Uterus (tissue), 3 donors: ENCODE measurements at regions not wholly inside any gene's neighbourhood (a gene's known extent, or its start where the extent isn't known, plus 50 kb on each side); places are given as distances from the start of the nearest gene placed in this dataset.

Experiments
- DNase-seq, 2 donors: peaks; one replicate each; pipeline ENCODE4 v3.0.0-alpha.2; 2019 to 2020
- H3K27ac ChIP-seq, 2 donors: fragments of 200-600 bp; sonication (generic); 1 replicate in 1 of 2; 2 replicates in 1 of 2; pipeline ENCODE4 v1.5.1; 2016 to 2018
- H3K27me3 ChIP-seq, 2 donors: fragments of 200-600 bp; sonication (generic); one replicate each; pipeline ENCODE4 v1.5.1; 2018 to 2019; ENCODE audit warnings: control low read depth in 1 of 2
- H3K36me3 ChIP-seq, 2 donors: fragments of 200-600 bp; sonication (generic); one replicate each; pipeline ENCODE4 v1.5.1; 2019; ENCODE audit warnings: control low read depth in 1 of 2
- H3K4me1 ChIP-seq, 2 donors: fragments of 200-600 bp; sonication (generic); one replicate each; pipeline ENCODE4 v1.5.1; 2018 to 2019; ENCODE audit warnings: control low read depth in 1 of 2
- H3K4me3 ChIP-seq, 2 donors: fragments of 200-600 bp; sonication (generic); 1 replicate in 1 of 2; 2 replicates in 1 of 2; pipeline ENCODE4 v1.5.1; 2018 to 2019; ENCODE audit warnings: mild to moderate bottlenecking in 1 of 2
- H3K9me3 ChIP-seq, 2 donors: fragments of 200-600 bp; sonication (generic); one replicate each; pipeline ENCODE4 v1.5.1; 2019; ENCODE audit warnings: control low read depth in 1 of 2
- POLR2A ChIP-seq, 2 donors: fragments of 450-650 bp; IDR thresholded peaks; one replicate each; pipeline ENCODE4 v1.6.1; 2016; ENCODE audit warnings: antibody characterized with exemption in 2 of 2, mild to moderate bottlenecking in 1 of 2, moderate library complexity in 1 of 2
- intact Hi-C: fragments of 100-400 bp; cut with DNase I; formaldehyde crosslinking; loops from one replicate; pipeline ENCODE4 v1.15.1; 2023; ENCODE audit warnings: low total_unique reads
- TF ChIP-seq, protein P1 (sequence below), 4 experiments: fragments of 200-600 bp in 2 of 4; fragments of 450-650 bp in 2 of 4; sonication (generic) in 2 of 4; IDR thresholded peaks; one replicate each; pipeline ENCODE4 v1.5.1; 2016 to 2019; ENCODE audit warnings: antibody characterized with exemption in 4 of 4, mild to moderate bottlenecking in 2 of 4, moderate library complexity in 1 of 4
- donor health status: DM: yes; HTN: yes; CAD: no.

GRCh38 chr11:92376146-92376599 lies 151.6 kb downstream of the FAT3 start:
- TF ChIP-seq, protein P1, sequence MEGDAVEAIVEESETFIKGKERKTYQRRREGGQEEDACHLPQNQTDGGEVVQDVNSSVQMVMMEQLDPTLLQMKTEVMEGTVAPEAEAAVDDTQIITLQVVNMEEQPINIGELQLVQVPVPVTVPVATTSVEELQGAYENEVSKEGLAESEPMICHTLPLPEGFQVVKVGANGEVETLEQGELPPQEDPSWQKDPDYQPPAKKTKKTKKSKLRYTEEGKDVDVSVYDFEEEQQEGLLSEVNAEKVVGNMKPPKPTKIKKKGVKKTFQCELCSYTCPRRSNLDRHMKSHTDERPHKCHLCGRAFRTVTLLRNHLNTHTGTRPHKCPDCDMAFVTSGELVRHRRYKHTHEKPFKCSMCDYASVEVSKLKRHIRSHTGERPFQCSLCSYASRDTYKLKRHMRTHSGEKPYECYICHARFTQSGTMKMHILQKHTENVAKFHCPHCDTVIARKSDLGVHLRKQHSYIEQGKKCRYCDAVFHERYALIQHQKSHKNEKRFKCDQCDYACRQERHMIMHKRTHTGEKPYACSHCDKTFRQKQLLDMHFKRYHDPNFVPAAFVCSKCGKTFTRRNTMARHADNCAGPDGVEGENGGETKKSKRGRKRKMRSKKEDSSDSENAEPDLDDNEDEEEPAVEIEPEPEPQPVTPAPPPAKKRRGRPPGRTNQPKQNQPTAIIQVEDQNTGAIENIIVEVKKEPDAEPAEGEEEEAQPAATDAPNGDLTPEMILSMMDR (IDR thresholded peaks at IDR 0.05) = no peak
- no peak for TF ChIP-seq POLR2A (IDR thresholded peaks at IDR 0.05)
- no peak overlapping the region for H3K4me3 ChIP-seq
- no peak for DNase-seq
- no peak overlapping the region for H3K27ac ChIP-seq
- H3K36me3 ChIP-seq = no peaks in the 10 kb centered on the region
- H3K9me3 ChIP-seq = no peaks in the 10 kb centered on the region
- H3K4me1 ChIP-seq = no peaks in the 10 kb centered on the region
- intact Hi-C loops = no loop called here
- no peaks in the 10 kb centered on the region for H3K27me3 ChIP-seq

DNA sequence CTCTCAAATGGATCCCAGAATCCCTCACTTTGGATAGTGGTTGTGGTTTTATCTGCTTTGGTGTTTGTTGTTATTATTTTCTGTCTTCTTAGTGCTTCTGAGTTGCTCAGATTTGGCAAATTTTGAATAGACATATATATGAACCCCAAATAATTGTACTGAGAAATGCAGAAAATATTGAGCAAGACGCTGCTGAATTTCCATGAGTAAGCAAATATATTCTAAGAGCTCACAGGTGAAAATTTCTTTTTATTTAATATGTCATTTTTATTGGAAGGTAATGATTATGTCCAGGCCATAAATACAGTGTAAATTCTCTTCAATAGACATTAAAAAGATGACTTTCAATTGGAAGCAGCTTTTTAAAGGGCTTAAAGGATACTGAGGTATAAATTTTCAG lies 152.1 kb downstream of the FAT3 start:
- no peak for DNase-seq
- intact Hi-C loops = no loop called here
- no peak overlapping the region for H3K27ac ChIP-seq
- H3K27me3 ChIP-seq = no peaks in the 10 kb centered on the region
- no peaks in the 10 kb centered on the region for H3K36me3 ChIP-seq
- H3K4me3 ChIP-seq = no peak overlapping the region
- TF ChIP-seq, protein P1 (IDR thresholded peaks at IDR 0.05) = no peak
- TF ChIP-seq POLR2A (IDR thresholded peaks at IDR 0.05) = no peak
- H3K9me3 ChIP-seq = no peaks in the 10 kb centered on the region
- H3K4me1 ChIP-seq = no peaks in the 10 kb centered on the region

DNA sequence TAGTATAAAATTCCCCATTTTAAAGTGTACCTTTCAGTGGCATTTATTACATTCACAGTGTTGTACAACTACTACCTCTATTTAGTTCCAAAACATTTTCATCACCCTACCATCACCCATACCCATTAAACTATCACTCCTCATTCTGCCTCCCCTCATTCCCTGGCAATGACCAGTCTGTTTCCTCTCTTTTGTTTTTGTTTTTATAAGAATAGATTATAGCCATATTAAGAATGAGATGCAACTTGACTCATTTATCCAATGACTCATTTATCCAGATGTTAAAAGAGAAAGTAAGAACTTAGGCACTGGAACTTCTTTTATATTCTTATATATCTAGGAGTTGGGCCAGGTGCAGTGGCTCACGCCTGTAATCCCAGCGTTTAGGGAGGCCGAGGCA lies 156.3 kb downstream of the FAT3 start:
- Histone ChIP-seq H3K4me3 (no peak overlapping the region), H3K27ac (no peak overlapping the region), H3K4me1 (no peaks in the 10 kb centered on the region), H3K9me3 (no peaks in the 10 kb centered on the region), H3K27me3 (no peaks in the 10 kb centered on the region), H3K36me3 (no peaks in the 10 kb centered on the region)
- TF ChIP-seq POLR2A (IDR thresholded peaks at IDR 0.05) = no peak
- TF ChIP-seq, protein P1 (IDR thresholded peaks at IDR 0.05) = no peak
- no peak for DNase-seq
- intact Hi-C loops = no loop called here

GRCh38 chr11:92382311-92382710 lies 157.7 kb downstream of the FAT3 start:
- Histone ChIP-seq H3K36me3 (no peaks in the 10 kb centered on the region), H3K4me1 (no peaks in the 10 kb centered on the region), H3K9me3 (no peaks in the 10 kb centered on the region), H3K4me3 (no peak overlapping the region), H3K27ac (no peak overlapping the region), H3K27me3 (no peaks in the 10 kb centered on the region)
- TF ChIP-seq POLR2A (IDR thresholded peaks at IDR 0.05) = no peak
- TF ChIP-seq, protein P1 (IDR thresholded peaks at IDR 0.05) = no peak
- intact Hi-C loops = no loop called here
- DNase-seq = no peak

DNA sequence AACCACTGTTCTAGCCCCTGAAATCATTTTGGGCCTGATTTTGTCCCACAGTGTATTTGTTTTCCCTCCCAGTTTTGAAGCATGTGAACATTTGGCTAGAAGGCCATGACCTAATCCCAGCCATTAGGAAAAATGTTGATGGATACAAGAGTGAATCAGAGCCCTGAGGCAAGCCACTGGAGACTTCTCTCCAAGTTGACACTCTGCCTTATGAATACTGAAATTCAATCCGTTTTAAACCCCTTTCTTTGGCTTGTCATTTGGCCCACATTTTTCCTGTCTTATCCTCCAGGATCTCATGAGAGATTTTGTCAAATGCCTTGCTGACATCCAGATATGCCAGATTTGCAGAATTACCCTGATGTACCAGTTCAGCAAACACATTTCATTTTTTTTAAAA lies 158.8 kb downstream of the FAT3 start:
- DNase-seq = no peak

More for the DNA sequence above, 158.8 kb downstream of the FAT3 start:
- Histone ChIP-seq H3K27me3 (no peaks in the 10 kb centered on the region), H3K36me3 (no peaks in the 10 kb centered on the region), H3K9me3 (no peaks in the 10 kb centered on the region), H3K4me3 (no peak overlapping the region), H3K4me1 (no peaks in the 10 kb centered on the region), H3K27ac (no peak overlapping the region)
- TF ChIP-seq POLR2A (IDR thresholded peaks at IDR 0.05) = no peak
- TF ChIP-seq, protein P1 (IDR thresholded peaks at IDR 0.05) = no peak
- intact Hi-C loops = no loop called here
